K562 (cell line): ENCODE measurements at regions not wholly inside any gene's neighbourhood (a gene's known extent, or its start where the extent isn't known, plus 50 kb on each side); places are given as distances from the start of the nearest gene placed in this dataset.

ENCODE experiments used
- ATAC-seq: fragments of 200-7000 bp; cut with Tn5 transposase; 3 replicates; pipeline ENCODE4 v1.9.1; 2020; ENCODE audit warnings: moderate library complexity
- BruUV-seq: library from RNA; stranded (reverse); fragments of 400-500 nt; replicated peaks from 2 replicates; lab custom pipeline; 2021; lab: Mats Ljungman, UMichigan
- CTCF ChIA-PET: fragments of 300-600 bp; formaldehyde crosslinking; extraction: SDS; loops from one replicate; lab custom pipeline; 2021; ENCODE audit warnings: low intra/inter-chr PET ratio; lab: Yijun Ruan, JAX
- POLR2A ChIA-PET: fragments of 300-600, 350-650 bp; sonication (Branson Sonifier 250); formaldehyde crosslinking; extraction: SDS; loops from one replicate; lab custom pipeline; 2021; ENCODE audit warnings: antibody characterized with exemption, inconsistent platforms; lab: Yijun Ruan, JAX
- DNase-seq, 4 experiments: peaks; one replicate each; pipeline versions ENCODE4 v3.0.0 to v3.0.0-alpha.2; 2011 to 2018; ENCODE audit warnings: low spot score in 3 of 4, mixed read lengths in 3 of 4; ENCODE audit errors: extremely low read depth in 1 of 4
- FAIRE-seq: peaks from 2 replicates; lab custom pipeline; 2011; peaks lifted over from hg19 to GRCh38; lab: Jason Lieb, UNC
- H2AFZ ChIP-seq: 2 replicates; pipeline ENCODE4 v1.6.0; 2011; ENCODE audit warnings: low read depth, low read length, control low read depth, inconsistent platforms
- H3K27ac ChIP-seq: fragments of 200-600 bp; 3 replicates; pipeline ENCODE4 v1.8.0; 2011; ENCODE audit warnings: low read depth, mild to moderate bottlenecking, control low read depth, inconsistent platforms, low read length, moderate library complexity, mixed read lengths; ENCODE audit errors: extremely low read depth
- H3K27me3 ChIP-seq, 2 experiments: fragments of 300-600 bp in 1 of 2; 2 replicates in 1 of 2; 3 replicates in 1 of 2; pipeline versions ENCODE4 v1.6.0 to v1.8.0; 2011; ENCODE audit warnings: inconsistent platforms in 2 of 2, low read length in 2 of 2, mild to moderate bottlenecking in 1 of 2, mixed read lengths in 1 of 2, moderate library complexity in 1 of 2; ENCODE audit not compliant: control insufficient read depth in 2 of 2, insufficient read depth in 2 of 2
- H3K36me3 ChIP-seq: fragments of 300-600 bp; 3 replicates; pipeline ENCODE4 v1.8.0; 2011; ENCODE audit warnings: mild to moderate bottlenecking, low read length, inconsistent platforms; ENCODE audit not compliant: control insufficient read depth, insufficient read depth
- H3K4me1 ChIP-seq, 2 experiments: fragments of 200-600 bp in 1 of 2; replicated peaks in 1 of 2; 2 replicates in 1 of 2; 3 replicates in 1 of 2; pipeline versions ENCODE4 v1.5.1 to v1.8.0; 2011; ENCODE audit warnings: inconsistent platforms in 2 of 2, low read length in 2 of 2, mild to moderate bottlenecking in 1 of 2, mixed read lengths in 1 of 2, moderate library complexity in 1 of 2; ENCODE audit not compliant: control insufficient read depth in 2 of 2, insufficient read depth in 2 of 2
- H3K4me2 ChIP-seq: 2 replicates; pipeline ENCODE4 v1.6.1; 2011; ENCODE audit warnings: low read length, control low read depth, inconsistent platforms, mixed read lengths; ENCODE audit not compliant: insufficient read depth
- H3K4me3 ChIP-seq: fragments of 200-600 bp; sonication (generic), shearing (Covaris generic); 2 replicates; pipeline ENCODE4 v1.5.1; 2016; ENCODE audit warnings: control low read depth, inconsistent platforms
- H3K79me2 ChIP-seq: fragments of 200-600 bp; 3 replicates; pipeline ENCODE4 v1.8.0; 2011; ENCODE audit warnings: low read length, inconsistent platforms; ENCODE audit not compliant: control insufficient read depth, insufficient read depth
- H3K9ac ChIP-seq, 2 experiments: 2 replicates each; pipeline versions ENCODE4 v1.6.0 to v1.6.1; 2011; ENCODE audit warnings: low read depth in 2 of 2, low read length in 2 of 2, control low read depth in 1 of 2, inconsistent platforms in 1 of 2, mild to moderate bottlenecking in 1 of 2, mixed read lengths in 1 of 2; ENCODE audit not compliant: insufficient read depth in 1 of 2
- H3K9me1 ChIP-seq: one replicate; pipeline ENCODE4 v1.6.0; 2011; ENCODE audit warnings: inconsistent platforms, mild to moderate bottlenecking, low read length, moderate library complexity; ENCODE audit not compliant: control insufficient read depth, insufficient read depth
- H3K9me3 ChIP-seq: replicated peaks from 2 replicates; pipeline ENCODE4 v1.5.1; 2011; ENCODE audit warnings: low read depth, low read length, inconsistent platforms; ENCODE audit not compliant: control insufficient read depth, insufficient read depth
- H4K20me1 ChIP-seq: replicated peaks from 2 replicates; pipeline ENCODE4 v1.6.1; 2011; ENCODE audit warnings: low read length, inconsistent platforms, mixed read lengths; ENCODE audit not compliant: control insufficient read depth, insufficient read depth
- MED1 ChIP-seq: sonication (generic); formaldehyde crosslinking; IDR thresholded peaks from 2 replicates; pipeline ENCODE4 v1.8.1; 2023; ENCODE audit warnings: missing genetic modification reagents, borderline replicate concordance
- SP2 ChIP-seq: IDR thresholded peaks from 2 replicates; pipeline ENCODE4 v1.6.1; 2011; ENCODE audit warnings: mild to moderate bottlenecking, low read depth, low read length, moderate library complexity; ENCODE audit not compliant: poor library complexity, severe bottlenecking; ENCODE audit errors: extremely low read depth
- TOE1 ChIP-seq, 2 experiments: fragments of 450-650 bp in 1 of 2; sonication (generic) in 1 of 2; formaldehyde crosslinking in 1 of 2; IDR thresholded peaks; 2 replicates each; pipeline versions ENCODE4 v1.7.1 to v1.8.0; 2016 to 2022; ENCODE audit warnings: borderline replicate concordance in 2 of 2, mild to moderate bottlenecking in 2 of 2, antibody characterized with exemption in 1 of 2, inconsistent platforms in 1 of 2, low read depth in 1 of 2, missing genetic modification reagents in 1 of 2, moderate library complexity in 1 of 2
- ZC3H11A ChIP-seq: IDR thresholded peaks from 2 replicates; pipeline ENCODE4 v1.6.1; 2012; ENCODE audit warnings: low read depth, low read length, improper control_type of control experiment
- WGBS: fragments of 100-300 bp; shearing (Covaris generic); methylation state at CpG from one replicate; pipeline ENCODE4 v1.1.6; 2016; ENCODE audit warnings: low coverage, mixed read lengths; ENCODE audit not compliant: insufficient coverage; ENCODE audit errors: missing lambda C conversion rate; 5-methylcytosine and 5-hydroxymethylcytosine counted together
- in situ Hi-C: fragments of 300-500 bp; cut with MboI; formaldehyde crosslinking; loops from 4 replicates; pipeline ENCODE4 v1.15.0; 2018; ENCODE audit warnings: inconsistent platforms, mixed read lengths
- intact Hi-C: fragments of 100-400 bp; cut with micrococcal nuclease; formaldehyde crosslinking; loops from 2 replicates; pipeline ENCODE4 v1.14.2; 2022
- TF ChIP-seq, protein P1 (sequence below): IDR thresholded peaks from 3 replicates; pipeline ENCODE4 v1.6.1; 2011; ENCODE audit warnings: borderline replicate concordance, mild to moderate bottlenecking, moderate library complexity; ENCODE audit not compliant: insufficient read length; ENCODE audit errors: extremely low read depth

DNA sequence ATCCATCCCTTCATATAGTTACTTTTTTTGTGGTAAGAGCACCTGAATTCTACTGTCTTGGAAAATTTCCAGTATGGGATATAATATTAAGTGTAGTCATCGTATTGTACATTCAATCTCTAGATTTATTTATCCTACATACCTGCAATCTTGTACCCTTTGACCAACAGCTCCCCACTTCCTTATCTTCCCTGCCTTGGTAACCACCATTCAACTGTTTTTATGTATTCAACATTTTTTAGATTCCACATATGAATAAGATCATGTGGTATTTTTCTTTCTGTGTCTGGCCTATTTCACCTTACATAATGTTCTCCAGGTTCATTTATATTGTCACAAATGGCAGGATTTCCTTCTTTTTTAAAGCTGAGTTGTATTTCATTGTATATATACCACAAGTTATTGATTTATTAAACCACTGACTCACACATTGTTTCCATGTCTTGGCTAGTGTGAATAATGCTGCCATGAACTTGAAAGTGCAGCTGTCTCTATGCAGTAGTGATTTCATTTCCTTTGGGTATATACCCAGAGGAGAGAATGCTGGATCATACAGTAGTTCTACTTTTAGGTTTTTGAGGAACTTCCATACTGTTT, 572.5 kb downstream of the MAGEB5 start:
- Histone ChIP-seq H3K27ac (no peak overlapping the region), H2AFZ (no peak overlapping the region), H3K4me2 (no peak overlapping the region), H3K27me3 (no peaks in the 10 kb centered on the region), H3K79me2 (no peaks in the 10 kb centered on the region), H3K4me1 (no peaks in the 10 kb centered on the region), H3K9ac (no peak overlapping the region)
- no peak for DNase-seq
- in situ Hi-C loops = no loop called here
- TF ChIP-seq, protein P1, sequence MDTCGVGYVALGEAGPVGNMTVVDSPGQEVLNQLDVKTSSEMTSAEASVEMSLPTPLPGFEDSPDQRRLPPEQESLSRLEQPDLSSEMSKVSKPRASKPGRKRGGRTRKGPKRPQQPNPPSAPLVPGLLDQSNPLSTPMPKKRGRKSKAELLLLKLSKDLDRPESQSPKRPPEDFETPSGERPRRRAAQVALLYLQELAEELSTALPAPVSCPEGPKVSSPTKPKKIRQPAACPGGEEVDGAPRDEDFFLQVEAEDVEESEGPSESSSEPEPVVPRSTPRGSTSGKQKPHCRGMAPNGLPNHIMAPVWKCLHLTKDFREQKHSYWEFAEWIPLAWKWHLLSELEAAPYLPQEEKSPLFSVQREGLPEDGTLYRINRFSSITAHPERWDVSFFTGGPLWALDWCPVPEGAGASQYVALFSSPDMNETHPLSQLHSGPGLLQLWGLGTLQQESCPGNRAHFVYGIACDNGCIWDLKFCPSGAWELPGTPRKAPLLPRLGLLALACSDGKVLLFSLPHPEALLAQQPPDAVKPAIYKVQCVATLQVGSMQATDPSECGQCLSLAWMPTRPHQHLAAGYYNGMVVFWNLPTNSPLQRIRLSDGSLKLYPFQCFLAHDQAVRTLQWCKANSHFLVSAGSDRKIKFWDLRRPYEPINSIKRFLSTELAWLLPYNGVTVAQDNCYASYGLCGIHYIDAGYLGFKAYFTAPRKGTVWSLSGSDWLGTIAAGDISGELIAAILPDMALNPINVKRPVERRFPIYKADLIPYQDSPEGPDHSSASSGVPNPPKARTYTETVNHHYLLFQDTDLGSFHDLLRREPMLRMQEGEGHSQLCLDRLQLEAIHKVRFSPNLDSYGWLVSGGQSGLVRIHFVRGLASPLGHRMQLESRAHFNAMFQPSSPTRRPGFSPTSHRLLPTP = no peak
- TF ChIP-seq SP2 (no peak), MED1 (no peak), TOE1 (IDR thresholded peaks at IDR 0.05; ENCODE audit: borderline replicate concordance) (no peak), TOE1 (CRISPR knock-in tag; IDR thresholded peaks at IDR 0.05; ENCODE audit: borderline replicate concordance, low read depth) (no peak), ZC3H11A (no peak)
- TF ChIP-seq, all 486 proteins: peak for 0
- POLR2A ChIA-PET = no interaction called here
- WGBS = 0% methylated on average over 1 of the region's 1 CpG
- H3K9me3 ChIP-seq = no peaks in the 10 kb centered on the region
- no peaks in the 10 kb centered on the region for H4K20me1 ChIP-seq
- H3K36me3 ChIP-seq = no peaks in the 10 kb centered on the region
- no peak overlapping the region for H3K4me3 ChIP-seq
- CTCF ChIA-PET = no interaction called here
- intact Hi-C loops = no loop called here
- no peaks in the 10 kb centered on the region for H3K9me1 ChIP-seq
- BruUV-seq = no TSS peak
- ATAC-seq (no peak), FAIRE-seq (no peak)
